CD4-positive, alpha-beta memory T cell (primary cell): ENCODE measurements at regions not wholly inside any gene's neighbourhood (a gene's known extent, or its start where the extent isn't known, plus 50 kb on each side); places are given as distances from the start of the nearest gene placed in this dataset.
"Not testable (repeated sequence)": the region's sequence is repeated elsewhere in the genome, so short reads cannot be mapped to it uniquely, and the experiment has no call there.

Experiments used
- CTCF ChIA-PET: fragments of 350-600 bp; sonication (Branson Sonifier 250); formaldehyde crosslinking; loops from one replicate; lab custom pipeline; 2021; ENCODE audit warnings: inconsistent platforms; ENCODE audit not compliant: partially characterized antibody; lab: Charles Lee
- POLR2A ChIA-PET: fragments of 350-600 bp; sonication (Branson Sonifier 250); formaldehyde crosslinking; loops from one replicate; lab custom pipeline; 2021; ENCODE audit not compliant: partially characterized antibody; lab: Charles Lee
- DNase-seq, 5 donors: peaks; one replicate each; pipeline versions ENCODE4 v3.0.0 to v3.0.0-alpha.2; 2020 to 2022; ENCODE audit warnings: mixed read lengths in 1 of 5
- H3K27ac ChIP-seq: one replicate; pipeline ENCODE4 v1.7.0; 2013; ENCODE audit warnings: low read depth, low read length
- H3K27me3 ChIP-seq: 2 replicates; pipeline ENCODE4 v1.7.0; 2013; ENCODE audit warnings: mild to moderate bottlenecking, low read length, moderate library complexity; ENCODE audit not compliant: insufficient read depth
- H3K36me3 ChIP-seq: 2 replicates; pipeline ENCODE4 v1.7.0; 2013; ENCODE audit warnings: mild to moderate bottlenecking, low read length, moderate library complexity; ENCODE audit not compliant: insufficient read depth
- H3K4me1 ChIP-seq: 2 replicates; pipeline ENCODE4 v1.7.0; 2013; ENCODE audit warnings: mild to moderate bottlenecking, low read length, moderate library complexity; ENCODE audit not compliant: insufficient read depth
- H3K4me3 ChIP-seq, 2 donors: one replicate each; pipeline ENCODE4 v1.7.0; 2013; ENCODE audit warnings: low read length in 2 of 2, mild to moderate bottlenecking in 1 of 2
- H3K9me3 ChIP-seq, 2 donors: one replicate each; pipeline ENCODE4 v1.7.0; 2013; ENCODE audit warnings: low read length in 2 of 2, control low read depth in 1 of 2; ENCODE audit not compliant: control insufficient read depth in 1 of 2
- H3K27ac Mint-ChIP-seq, 7 donors: one replicate each; pipeline ENCODE4 v1.8.0; 2020 to 2021; ENCODE audit warnings: mixed read lengths in 7 of 7, mild to moderate bottlenecking in 6 of 7, inconsistent platforms in 3 of 7, moderate library complexity in 3 of 7
- H3K27me3 Mint-ChIP-seq, 2 donors: one replicate each; pipeline ENCODE4 v1.8.0; 2020 to 2021; ENCODE audit warnings: mixed read lengths in 2 of 2
- H3K36me3 Mint-ChIP-seq, 2 donors: one replicate each; pipeline ENCODE4 v1.8.0; 2020 to 2021; ENCODE audit warnings: mixed read lengths in 2 of 2, inconsistent platforms in 1 of 2, mild to moderate bottlenecking in 1 of 2
- H3K4me1 Mint-ChIP-seq, 4 donors: one replicate each; pipeline ENCODE4 v1.8.0; 2020 to 2021; ENCODE audit warnings: mixed read lengths in 4 of 4, mild to moderate bottlenecking in 1 of 4
- H3K4me3 Mint-ChIP-seq, 8 donors: one replicate each; pipeline ENCODE4 v1.8.0; 2020 to 2021; ENCODE audit warnings: mixed read lengths in 8 of 8, mild to moderate bottlenecking in 7 of 8, moderate library complexity in 6 of 8, inconsistent platforms in 3 of 8
- H3K9me3 Mint-ChIP-seq, 8 donors: one replicate each; pipeline ENCODE4 v1.8.0; 2020 to 2021; ENCODE audit warnings: mixed read lengths in 8 of 8, mild to moderate bottlenecking in 5 of 8, inconsistent platforms in 3 of 8, moderate library complexity in 1 of 8
- intact Hi-C: fragments of 100-400 bp; cut with micrococcal nuclease; formaldehyde crosslinking; loops from one replicate; pipeline ENCODE4 v1.15.1; 2023

GRCh38 chr2:187610450-187610849 is 56.2 kb upstream of the TFPI start:
- POLR2A ChIA-PET, result not testable (repeated sequence)

GRCh38 chr2:187612857-187613256 is 58.6 kb upstream of the TFPI start:
- Mint-ChIP-seq H3K9me3 (peaks cover 0 to 2% (median 0%) of the 10 kb centered on the region in 8 donors), H3K4me3 (no peak overlapping the region), H3K27ac (no peak overlapping the region), H3K27me3 (no peaks in the 10 kb centered on the region), H3K4me1 (no peaks in the 10 kb centered on the region), H3K36me3 (no peaks in the 10 kb centered on the region)
- Histone ChIP-seq H3K4me1 (no peaks in the 10 kb centered on the region), H3K27me3 (no peaks in the 10 kb centered on the region), H3K4me3 (no peak overlapping the region), H3K9me3 (no peaks in the 10 kb centered on the region), H3K27ac (no peak overlapping the region), H3K36me3 (no peaks in the 10 kb centered on the region)
- ChIA-PET CTCF (no interaction called here), POLR2A (no interaction called here)
- intact Hi-C loops, result no loop called here
- no peak for DNase-seq

More at GRCh38 chr2:187610450-187610849, 56.2 kb upstream of the TFPI start:
- H3K27ac Mint-ChIP-seq, CTCF ChIA-PET, H3K27me3 ChIP-seq, H3K9me3 Mint-ChIP-seq, intact Hi-C loops, H3K4me1 ChIP-seq, H3K36me3 Mint-ChIP-seq, H3K27ac ChIP-seq, H3K27me3 Mint-ChIP-seq, H3K36me3 ChIP-seq, H3K4me3 Mint-ChIP-seq, H3K9me3 ChIP-seq, H3K4me1 Mint-ChIP-seq, H3K4me3 ChIP-seq, DNase-seq: not testable (repeated sequence)

GRCh38 chr2:187614756-187615155 is 60.5 kb upstream of the TFPI start:
- ChIA-PET CTCF (no interaction called here), POLR2A (no interaction called here)
- no peak overlapping the region for H3K4me3 Mint-ChIP-seq
- no peaks in the 10 kb centered on the region for H3K36me3 Mint-ChIP-seq
- H3K27ac ChIP-seq, result no peak overlapping the region
- H3K9me3 Mint-ChIP-seq, result peaks cover 0 to 3% (median 0%) of the 10 kb centered on the region in 8 donors
- no peaks in the 10 kb centered on the region for H3K9me3 ChIP-seq
- no peak overlapping the region for H3K4me3 ChIP-seq
- no peaks in the 10 kb centered on the region for H3K36me3 ChIP-seq
- DNase-seq, result no peak
- no peaks in the 10 kb centered on the region for H3K27me3 Mint-ChIP-seq
- H3K27me3 ChIP-seq, result no peaks in the 10 kb centered on the region
- intact Hi-C loops, result no loop called here
- H3K4me1 ChIP-seq, result no peaks in the 10 kb centered on the region
- no peak overlapping the region for H3K27ac Mint-ChIP-seq
- no peaks in the 10 kb centered on the region for H3K4me1 Mint-ChIP-seq

GRCh38 chr2:187615364-187615763 is 61.1 kb upstream of the TFPI start:
- Histone ChIP-seq H3K27ac (no peak overlapping the region), H3K4me1 (no peaks in the 10 kb centered on the region), H3K27me3 (no peaks in the 10 kb centered on the region), H3K4me3 (no peak overlapping the region), H3K36me3 (no peaks in the 10 kb centered on the region), H3K9me3 (no peaks in the 10 kb centered on the region)
- no peak for DNase-seq
- Mint-ChIP-seq H3K36me3 (no peaks in the 10 kb centered on the region), H3K4me3 (no peak overlapping the region), H3K27me3 (no peaks in the 10 kb centered on the region), H3K9me3 (peaks cover 0 to 4% (median 0%) of the 10 kb centered on the region in 8 donors), H3K27ac (no peak overlapping the region), H3K4me1 (no peaks in the 10 kb centered on the region)
- ChIA-PET POLR2A (no interaction called here), CTCF (no interaction called here)
- intact Hi-C loops, result no loop called here

GRCh38 chr2:187615902-187616301 is 61.7 kb upstream of the TFPI start:
- no peak overlapping the region for H3K4me3 Mint-ChIP-seq

GRCh38 chr2:187617120-187617519 is 62.9 kb upstream of the TFPI start:
- no peak overlapping the region for H3K4me3 ChIP-seq
- H3K27ac ChIP-seq, result no peak overlapping the region
- no peaks in the 10 kb centered on the region for H3K27me3 ChIP-seq
- no peaks in the 10 kb centered on the region for H3K36me3 Mint-ChIP-seq
- H3K4me3 Mint-ChIP-seq, result no peak overlapping the region
- intact Hi-C loops, result no loop called here
- H3K27me3 Mint-ChIP-seq, result no peaks in the 10 kb centered on the region
- no peak overlapping the region for H3K27ac Mint-ChIP-seq
- no peaks in the 10 kb centered on the region for H3K36me3 ChIP-seq
- CTCF ChIA-PET, result no interaction called here
- no peaks in the 10 kb centered on the region for H3K4me1 Mint-ChIP-seq
- peaks cover 0 to 5% (median 0%) of the 10 kb centered on the region in 8 donors for H3K9me3 Mint-ChIP-seq
- POLR2A ChIA-PET, result no interaction called here
- no peak for DNase-seq
- no peaks in the 10 kb centered on the region for H3K4me1 ChIP-seq
- H3K9me3 ChIP-seq, result no peaks in the 10 kb centered on the region

More at GRCh38 chr2:187615902-187616301, 61.7 kb upstream of the TFPI start:
- Histone ChIP-seq H3K27ac (no peak overlapping the region), H3K9me3 (no peaks in the 10 kb centered on the region), H3K4me3 (no peak overlapping the region), H3K27me3 (no peaks in the 10 kb centered on the region), H3K36me3 (no peaks in the 10 kb centered on the region), H3K4me1 (no peaks in the 10 kb centered on the region)
- no peaks in the 10 kb centered on the region for H3K27me3 Mint-ChIP-seq
- POLR2A ChIA-PET, result no interaction called here
- H3K4me1 Mint-ChIP-seq, result no peaks in the 10 kb centered on the region
- no peaks in the 10 kb centered on the region for H3K36me3 Mint-ChIP-seq
- peaks cover 0 to 5% (median 0%) of the 10 kb centered on the region in 8 donors for H3K9me3 Mint-ChIP-seq
- CTCF ChIA-PET, result no interaction called here
- H3K27ac Mint-ChIP-seq, result no peak overlapping the region
- intact Hi-C loops, result no loop called here
- DNase-seq, result no peak

- H3K27me3 Mint-ChIP-seq, result no peaks in the 10 kb centered on the region
- CTCF ChIA-PET, result no interaction called here
- Histone ChIP-seq H3K4me3 (no peak overlapping the region), H3K27me3 (no peaks in the 10 kb centered on the region), H3K4me1 (no peaks in the 10 kb centered on the region), H3K9me3 (no peaks in the 10 kb centered on the region), H3K27ac (no peak overlapping the region), H3K36me3 (no peaks in the 10 kb centered on the region)
- H3K4me1 Mint-ChIP-seq, result no peaks in the 10 kb centered on the region
- intact Hi-C loops, result no loop called here
- DNase-seq, result no peak
- no peak overlapping the region for H3K27ac Mint-ChIP-seq
- H3K4me3 Mint-ChIP-seq, result no peak overlapping the region
- POLR2A ChIA-PET, result no interaction called here
- H3K9me3 Mint-ChIP-seq, result peaks cover 0 to 5% (median 0%) of the 10 kb centered on the region in 8 donors
- H3K36me3 Mint-ChIP-seq, result no peaks in the 10 kb centered on the region
Observed at GRCh38 chr2:187617905-187618304, 63.7 kb upstream of the TFPI start.

- Histone ChIP-seq H3K9me3 (no peaks in the 10 kb centered on the region), H3K36me3 (no peaks in the 10 kb centered on the region), H3K27ac (no peak overlapping the region), H3K4me1 (no peaks in the 10 kb centered on the region), H3K27me3 (no peaks in the 10 kb centered on the region), H3K4me3 (no peak overlapping the region)
- Mint-ChIP-seq H3K27ac (no peak overlapping the region), H3K27me3 (no peaks in the 10 kb centered on the region), H3K4me1 (no peaks in the 10 kb centered on the region), H3K4me3 (no peak overlapping the region), H3K9me3 (peaks cover 0 to 5% (median 0%) of the 10 kb centered on the region in 8 donors), H3K36me3 (no peaks in the 10 kb centered on the region)
- ChIA-PET POLR2A (no interaction called here), CTCF (no interaction called here)
- DNase-seq, result no peak
- intact Hi-C loops, result no loop called here
Observed at GRCh38 chr2:187618813-187619212, 64.6 kb upstream of the TFPI start.
